ENCODE measurements at regions not wholly inside any gene's neighbourhood (a gene's known extent, or its start where the extent isn't known, plus 50 kb on each side); places are given as distances from the start of the nearest gene placed in this dataset.

DNA sequence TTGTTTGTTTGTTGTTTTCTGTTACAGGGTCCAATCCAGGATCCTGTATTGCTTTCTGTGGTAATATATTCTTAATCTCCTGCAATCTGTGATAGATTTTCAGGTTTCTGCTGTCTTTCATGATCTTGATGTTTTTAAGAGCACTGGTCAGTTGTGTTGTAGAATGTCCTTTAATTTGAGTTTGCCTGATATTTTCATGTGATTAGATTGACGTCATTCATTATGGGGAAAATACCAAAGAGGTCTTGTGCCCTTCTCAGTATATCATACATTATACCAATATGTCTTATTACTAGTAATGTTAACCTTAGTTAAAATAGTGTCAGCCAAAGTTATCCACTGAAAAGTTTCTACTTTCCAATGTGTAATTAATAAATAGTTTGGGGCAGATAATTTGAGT, 929.3 kb downstream of the PCDH19 start:
- TF ChIP-seq MXI1 (IDR thresholded peaks at IDR 0.05; ENCODE audit: borderline replicate concordance, low read depth, low read length) (no peak), RAD21 (IDR thresholded peaks at IDR 0.05; ENCODE audit: low read length) (no peak), ELK1 (IDR thresholded peaks at IDR 0.05; ENCODE audit: borderline replicate concordance, low read depth, low read length) (no peak), POLR2A (IDR thresholded peaks at IDR 0.05; ENCODE audit: low read depth, low read length) (no peak), MAFK (IDR thresholded peaks at IDR 0.05; ENCODE audit: low read depth, low read length) (no peak), BHLHE40 (IDR thresholded peaks at IDR 0.05; ENCODE audit: low read depth, low read length) (no peak), FOS (IDR thresholded peaks at IDR 0.05; ENCODE audit: low read depth, low read length) (no peak)
- TF ChIP-seq, protein P1, sequence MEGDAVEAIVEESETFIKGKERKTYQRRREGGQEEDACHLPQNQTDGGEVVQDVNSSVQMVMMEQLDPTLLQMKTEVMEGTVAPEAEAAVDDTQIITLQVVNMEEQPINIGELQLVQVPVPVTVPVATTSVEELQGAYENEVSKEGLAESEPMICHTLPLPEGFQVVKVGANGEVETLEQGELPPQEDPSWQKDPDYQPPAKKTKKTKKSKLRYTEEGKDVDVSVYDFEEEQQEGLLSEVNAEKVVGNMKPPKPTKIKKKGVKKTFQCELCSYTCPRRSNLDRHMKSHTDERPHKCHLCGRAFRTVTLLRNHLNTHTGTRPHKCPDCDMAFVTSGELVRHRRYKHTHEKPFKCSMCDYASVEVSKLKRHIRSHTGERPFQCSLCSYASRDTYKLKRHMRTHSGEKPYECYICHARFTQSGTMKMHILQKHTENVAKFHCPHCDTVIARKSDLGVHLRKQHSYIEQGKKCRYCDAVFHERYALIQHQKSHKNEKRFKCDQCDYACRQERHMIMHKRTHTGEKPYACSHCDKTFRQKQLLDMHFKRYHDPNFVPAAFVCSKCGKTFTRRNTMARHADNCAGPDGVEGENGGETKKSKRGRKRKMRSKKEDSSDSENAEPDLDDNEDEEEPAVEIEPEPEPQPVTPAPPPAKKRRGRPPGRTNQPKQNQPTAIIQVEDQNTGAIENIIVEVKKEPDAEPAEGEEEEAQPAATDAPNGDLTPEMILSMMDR (conservative IDR thresholded peaks at IDR 0.05; ENCODE audit: low read depth, low read length), result no peak

Measured in IMR-90 (cell line).